SH-SY5Y (cell line): ENCODE measurements at regions not wholly inside any gene's neighbourhood (a gene's known extent, or its start where the extent isn't known, plus 50 kb on each side); places are given as distances from the start of the nearest gene placed in this dataset.

Source experiments
- GATA2 ChIP-seq: IDR thresholded peaks from 2 replicates; pipeline ENCODE4 v1.6.1; 2011; ENCODE audit warnings: mild to moderate bottlenecking, low read depth, low read length
- GATA3 ChIP-seq: IDR thresholded peaks from 2 replicates; pipeline ENCODE4 v1.6.1; 2011; ENCODE audit warnings: low read depth, mild to moderate bottlenecking, low read length, moderate library complexity

- TF ChIP-seq GATA3, result no peak
- no peak for TF ChIP-seq GATA2
Measured at GRCh38 chr11:131186629-131187101, 183.8 kb upstream of the NTM start.

- TF ChIP-seq GATA2 (no peak), GATA3 (no peak)
Measured at GRCh38 chr11:131190446-131190845, 180.0 kb upstream of the NTM start.

- no peak for TF ChIP-seq GATA2
- no peak for TF ChIP-seq GATA3
Measured at GRCh38 chr11:131191606-131192005, 178.8 kb upstream of the NTM start.

GRCh38 chr11:131192628-131193027 lies 177.8 kb upstream of the NTM start:
- TF ChIP-seq GATA3 (no peak), GATA2 (no peak)

GRCh38 chr11:131193031-131193501 lies 177.3 kb upstream of the NTM start:
- no peak for TF ChIP-seq GATA2

GRCh38 chr11:131194726-131195125 lies 175.7 kb upstream of the NTM start:
- TF ChIP-seq GATA3, result no peak
- TF ChIP-seq GATA2, result no peak

GRCh38 chr11:131195661-131196517 lies 174.5 kb upstream of the NTM start:
- TF ChIP-seq GATA3 (no peak), GATA2 (0 out of 2 replicates have a peak, but pooled peaks have one; percentile 33)

GRCh38 chr11:131198161-131199014 lies 172.0 kb upstream of the NTM start:
- TF ChIP-seq GATA3 (no peak), GATA2 (peak; percentile 61; the same call in 1 of the 2 replicates)

GRCh38 chr11:131199015-131199280 lies 171.5 kb upstream of the NTM start:
- TF ChIP-seq GATA2 (no peak), GATA3 (no peak)

- TF ChIP-seq GATA3 (no peak), GATA2 (no peak)
Measured at GRCh38 chr11:131201674-131202073, 168.7 kb upstream of the NTM start.

GRCh38 chr11:131203040-131203439 lies 167.4 kb upstream of the NTM start:
- TF ChIP-seq GATA3, result peak; percentile 25; the same call in 1 of the 2 replicates
- peak; percentile 72 for TF ChIP-seq GATA2

GRCh38 chr11:131204282-131204681 lies 166.1 kb upstream of the NTM start:
- TF ChIP-seq GATA3, result no peak
- no peak for TF ChIP-seq GATA2

- no peak for TF ChIP-seq GATA3
- no peak for TF ChIP-seq GATA2
Measured at GRCh38 chr11:131204765-131205380, 165.5 kb upstream of the NTM start.

- no peak for TF ChIP-seq GATA2
- no peak for TF ChIP-seq GATA3
Measured at GRCh38 chr11:131206671-131207070, 163.7 kb upstream of the NTM start.
